Activated T-cell treated with anti-CD3 and anti-CD28 coated beads for 48 hours (primary cell): ENCODE measurements at regions not wholly inside any gene's neighbourhood (a gene's known extent, or its start where the extent isn't known, plus 50 kb on each side); places are given as distances from the start of the nearest gene placed in this dataset.

Experiments used
- DNase-seq: peaks from one replicate; pipeline ENCODE4 v3.0.0-alpha.2; 2020; ENCODE audit warnings: low read depth

GRCh38 chr2:52139241-52139640 lies 1107.3 kb upstream of the NRXN1 start:
- no peak for DNase-seq

GRCh38 chr2:52135235-52135634 lies 1103.3 kb upstream of the NRXN1 start:
- DNase-seq, result no peak

- DNase-seq, result no peak
Measured at GRCh38 chr2:52128081-52128480, 1096.1 kb upstream of the NRXN1 start.

GRCh38 chr2:52127527-52127926 lies 1095.6 kb upstream of the NRXN1 start:
- DNase-seq, result no peak

- no peak for DNase-seq
Measured at GRCh38 chr2:52117299-52117698, 1085.4 kb upstream of the NRXN1 start.

GRCh38 chr2:52115750-52116149 lies 1083.8 kb upstream of the NRXN1 start:
- no peak for DNase-seq

GRCh38 chr2:52113338-52113737 lies 1081.4 kb upstream of the NRXN1 start:
- DNase-seq, result no peak

- no peak for DNase-seq
Measured at GRCh38 chr2:52112141-52112540, 1080.2 kb upstream of the NRXN1 start.

GRCh38 chr2:52107124-52107523 lies 1075.2 kb upstream of the NRXN1 start:
- DNase-seq, result no peak

GRCh38 chr2:52097071-52097470 lies 1065.1 kb upstream of the NRXN1 start:
- DNase-seq, result no peak

GRCh38 chr2:52084759-52085158 lies 1052.8 kb upstream of the NRXN1 start:
- no peak for DNase-seq

- no peak for DNase-seq
Measured at GRCh38 chr2:52083214-52083613, 1051.3 kb upstream of the NRXN1 start.

- DNase-seq, result no peak
Measured at GRCh38 chr2:52082646-52083045, 1050.7 kb upstream of the NRXN1 start.

- DNase-seq, result no peak
Measured at GRCh38 chr2:52079602-52080001, 1047.7 kb upstream of the NRXN1 start.

- DNase-seq, result no peak
Measured at GRCh38 chr2:52077159-52077558, 1045.2 kb upstream of the NRXN1 start.

- DNase-seq, result no peak
Measured at GRCh38 chr2:52074130-52074719, 1042.3 kb upstream of the NRXN1 start.

GRCh38 chr2:52072949-52073348 lies 1041.0 kb upstream of the NRXN1 start:
- no peak for DNase-seq

GRCh38 chr2:52070665-52071064 lies 1038.7 kb upstream of the NRXN1 start:
- no peak for DNase-seq

GRCh38 chr2:52064234-52064633 lies 1032.3 kb upstream of the NRXN1 start:
- no peak for DNase-seq

- DNase-seq, result no peak
Measured at GRCh38 chr2:52054824-52055223, 1022.9 kb upstream of the NRXN1 start.

- no peak for DNase-seq
Measured at GRCh38 chr2:52036853-52037252, 1004.9 kb upstream of the NRXN1 start.

GRCh38 chr2:52036024-52036423 lies 1004.1 kb upstream of the NRXN1 start:
- no peak for DNase-seq

- no peak for DNase-seq
Measured at GRCh38 chr2:52035391-52035790, 1003.5 kb upstream of the NRXN1 start.

GRCh38 chr2:52034706-52035105 lies 1002.8 kb upstream of the NRXN1 start:
- no peak for DNase-seq

GRCh38 chr2:52022006-52022405 lies 990.1 kb upstream of the NRXN1 start:
- DNase-seq, result no peak
